ENCODE measurements at regions not wholly inside any gene's neighbourhood (a gene's known extent, or its start where the extent isn't known, plus 50 kb on each side); places are given as distances from the start of the nearest gene placed in this dataset.

DNA sequence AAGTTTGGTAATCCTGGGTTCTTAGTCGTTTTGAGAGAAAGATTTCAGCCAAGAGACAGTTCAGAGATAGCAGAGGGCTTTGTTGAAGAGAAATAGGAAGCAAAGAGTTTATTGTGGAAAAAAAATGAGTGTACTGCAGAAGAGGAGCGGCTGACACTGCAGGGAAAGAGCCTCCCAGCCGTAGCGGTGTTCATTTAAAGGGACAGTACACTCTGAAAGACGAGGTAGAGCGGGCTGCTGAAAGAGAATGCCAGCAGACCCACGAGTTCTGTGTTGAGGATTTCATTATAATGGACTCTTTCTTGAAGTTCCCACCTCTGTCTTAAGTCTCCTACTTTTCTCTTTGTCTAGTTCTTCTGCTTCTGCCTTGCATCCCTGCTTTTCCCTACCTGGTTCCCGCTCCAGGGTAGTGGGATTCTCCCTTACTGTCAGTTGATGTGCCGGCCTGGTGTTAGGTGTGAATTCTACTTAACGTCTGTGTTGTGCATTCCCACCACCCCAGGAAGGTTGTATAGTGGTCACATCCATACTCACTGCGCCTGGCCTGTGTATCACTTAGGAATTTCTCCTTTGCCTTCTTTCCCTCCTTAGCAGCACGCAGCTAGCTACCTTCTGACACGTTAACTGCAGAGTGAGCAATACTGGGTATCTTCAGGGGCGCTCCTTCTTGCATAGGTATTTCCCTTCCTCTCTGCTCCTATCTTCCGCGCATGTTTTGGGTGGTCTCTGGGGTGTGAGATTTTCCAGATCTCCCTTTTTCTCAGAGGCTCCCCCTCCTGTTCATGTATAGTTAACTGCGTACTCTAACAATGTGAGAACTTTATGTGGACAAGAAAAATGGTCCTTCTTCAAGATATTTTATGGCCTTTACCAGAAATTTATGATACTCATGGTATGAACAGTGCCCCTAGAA is 164.5 kb downstream of the PTH2R start:
- ChIA-PET POLR2A (no interaction called here), CTCF (interaction anchor here (1.1 to 1.4 kb wide), 2 partner anchors 14 to 15 kb away, joined by 3 to 4 read pairs; no protein-coding TSS in a partner anchor)
- Histone ChIP-seq H3K9ac (no peak overlapping the region), H3K9me3 (no peaks in the 10 kb centered on the region), H3K4me3 (ENCODE audit: low read depth in 2 of 2, low read length in 1 of 2) (no peak overlapping the region), H3F3A (replicated peaks; ENCODE audit: insufficient read depth) (no peaks in the 10 kb centered on the region), H3K4me2 (no peak overlapping the region), H3K79me2 (ENCODE audit: insufficient read depth) (no peaks in the 10 kb centered on the region), H3K36me3 (replicated peaks in 1 of 2; ENCODE audit: control insufficient read depth in 1 of 2, insufficient read depth in 2 of 2, low read length in 1 of 2) (no peaks in the 10 kb centered on the region), H3K4me1 (ENCODE audit: control insufficient read depth in 1 of 2, insufficient read depth in 2 of 2, low read depth in 1 of 2, low read length in 1 of 2) (no peaks in the 10 kb centered on the region), H3K27me3 (ENCODE audit: insufficient read depth) (no peaks in the 10 kb centered on the region), H4K20me1 (ENCODE audit: insufficient read depth) (no peaks in the 10 kb centered on the region), H2AFZ (ENCODE audit: low read depth) (no peak overlapping the region), H3K9me2 (no peaks in the 10 kb centered on the region), H3K27ac (ENCODE audit: low read depth in 2 of 2, low read length in 1 of 2) (no peak overlapping the region)
- DNase-seq = no peak
- TF ChIP-seq RCOR1 (IDR thresholded peaks at IDR 0.05; ENCODE audit: low read length) = no peak
- 0 out of 2 replicates have a peak, but pooled peaks have one; percentile 16 for TF ChIP-seq RAD21 (IDR thresholded peaks at IDR 0.05; ENCODE audit: low read length)
- TF ChIP-seq, protein P1, sequence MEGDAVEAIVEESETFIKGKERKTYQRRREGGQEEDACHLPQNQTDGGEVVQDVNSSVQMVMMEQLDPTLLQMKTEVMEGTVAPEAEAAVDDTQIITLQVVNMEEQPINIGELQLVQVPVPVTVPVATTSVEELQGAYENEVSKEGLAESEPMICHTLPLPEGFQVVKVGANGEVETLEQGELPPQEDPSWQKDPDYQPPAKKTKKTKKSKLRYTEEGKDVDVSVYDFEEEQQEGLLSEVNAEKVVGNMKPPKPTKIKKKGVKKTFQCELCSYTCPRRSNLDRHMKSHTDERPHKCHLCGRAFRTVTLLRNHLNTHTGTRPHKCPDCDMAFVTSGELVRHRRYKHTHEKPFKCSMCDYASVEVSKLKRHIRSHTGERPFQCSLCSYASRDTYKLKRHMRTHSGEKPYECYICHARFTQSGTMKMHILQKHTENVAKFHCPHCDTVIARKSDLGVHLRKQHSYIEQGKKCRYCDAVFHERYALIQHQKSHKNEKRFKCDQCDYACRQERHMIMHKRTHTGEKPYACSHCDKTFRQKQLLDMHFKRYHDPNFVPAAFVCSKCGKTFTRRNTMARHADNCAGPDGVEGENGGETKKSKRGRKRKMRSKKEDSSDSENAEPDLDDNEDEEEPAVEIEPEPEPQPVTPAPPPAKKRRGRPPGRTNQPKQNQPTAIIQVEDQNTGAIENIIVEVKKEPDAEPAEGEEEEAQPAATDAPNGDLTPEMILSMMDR (IDR thresholded peaks at IDR 0.05) = peak; percentile 25
- WGBS (ENCODE audit: low lambda C conversion rate) = 25% methylated on average over 17 of the region's 17 CpGs

DNA sequence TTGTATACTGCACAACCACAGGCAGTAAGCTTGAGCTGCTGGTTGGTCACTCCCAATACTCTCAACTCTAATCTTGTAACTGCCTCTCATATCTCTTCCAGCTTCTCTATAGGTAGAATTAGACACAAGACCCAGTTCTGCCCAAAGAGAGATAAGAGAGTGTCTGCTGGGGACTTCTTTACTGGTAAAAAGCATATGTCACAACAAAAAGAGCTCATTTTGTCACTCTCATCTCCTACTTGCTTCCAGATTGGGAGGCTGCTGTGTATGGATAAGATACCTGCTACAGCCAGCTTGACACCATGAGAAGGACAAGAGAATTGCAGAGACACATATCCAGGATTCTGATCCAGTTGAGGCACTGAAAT is 165.2 kb downstream of the PTH2R start:
- Histone ChIP-seq H3K79me2 (ENCODE audit: insufficient read depth) (no peaks in the 10 kb centered on the region), H2AFZ (ENCODE audit: low read depth) (no peak overlapping the region), H3F3A (replicated peaks; ENCODE audit: insufficient read depth) (no peaks in the 10 kb centered on the region), H3K27me3 (ENCODE audit: insufficient read depth) (no peaks in the 10 kb centered on the region), H3K4me3 (ENCODE audit: low read depth in 2 of 2, low read length in 1 of 2) (no peak overlapping the region), H3K4me2 (no peak overlapping the region), H3K27ac (ENCODE audit: low read depth in 2 of 2, low read length in 1 of 2) (no peak overlapping the region), H3K4me1 (ENCODE audit: control insufficient read depth in 1 of 2, insufficient read depth in 2 of 2, low read depth in 1 of 2, low read length in 1 of 2) (no peaks in the 10 kb centered on the region), H3K9ac (no peak overlapping the region), H3K9me2 (no peaks in the 10 kb centered on the region), H4K20me1 (ENCODE audit: insufficient read depth) (no peaks in the 10 kb centered on the region), H3K9me3 (no peaks in the 10 kb centered on the region), H3K36me3 (replicated peaks in 1 of 2; ENCODE audit: control insufficient read depth in 1 of 2, insufficient read depth in 2 of 2, low read length in 1 of 2) (no peaks in the 10 kb centered on the region)
- CTCF ChIA-PET = interaction anchor here (1.1 to 1.4 kb wide), 2 partner anchors 14 to 15 kb away, joined by 3 to 4 read pairs; no protein-coding TSS in a partner anchor
- POLR2A ChIA-PET = no interaction called here
- no peak for DNase-seq
- no peak for TF ChIP-seq TCF12 (IDR thresholded peaks at IDR 0.05)
- TF ChIP-seq SMC3 (IDR thresholded peaks at IDR 0.05; ENCODE audit: low read depth, low read length) = no peak
- TF ChIP-seq POLR2AphosphoS5 (IDR thresholded peaks at IDR 0.05; ENCODE audit: low read depth, low read length) = no peak
- TF ChIP-seq, protein P2, sequence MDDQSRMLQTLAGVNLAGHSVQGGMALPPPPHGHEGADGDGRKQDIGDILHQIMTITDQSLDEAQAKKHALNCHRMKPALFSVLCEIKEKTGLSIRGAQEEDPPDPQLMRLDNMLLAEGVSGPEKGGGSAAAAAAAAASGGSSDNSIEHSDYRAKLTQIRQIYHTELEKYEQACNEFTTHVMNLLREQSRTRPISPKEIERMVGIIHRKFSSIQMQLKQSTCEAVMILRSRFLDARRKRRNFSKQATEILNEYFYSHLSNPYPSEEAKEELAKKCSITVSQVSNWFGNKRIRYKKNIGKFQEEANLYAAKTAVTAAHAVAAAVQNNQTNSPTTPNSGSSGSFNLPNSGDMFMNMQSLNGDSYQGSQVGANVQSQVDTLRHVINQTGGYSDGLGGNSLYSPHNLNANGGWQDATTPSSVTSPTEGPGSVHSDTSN (IDR thresholded peaks at IDR 0.05) = no peak
- no peak for TF ChIP-seq RCOR1 (IDR thresholded peaks at IDR 0.05; ENCODE audit: low read length)
- TF ChIP-seq RFX5 (IDR thresholded peaks at IDR 0.05; ENCODE audit: low read length) = no peak
- TF ChIP-seq RAD21 (IDR thresholded peaks at IDR 0.05; ENCODE audit: low read length) = no peak
- no peak for TF ChIP-seq NFIC (IDR thresholded peaks at IDR 0.05; ENCODE audit: borderline replicate concordance)
- TF ChIP-seq, protein P3, sequence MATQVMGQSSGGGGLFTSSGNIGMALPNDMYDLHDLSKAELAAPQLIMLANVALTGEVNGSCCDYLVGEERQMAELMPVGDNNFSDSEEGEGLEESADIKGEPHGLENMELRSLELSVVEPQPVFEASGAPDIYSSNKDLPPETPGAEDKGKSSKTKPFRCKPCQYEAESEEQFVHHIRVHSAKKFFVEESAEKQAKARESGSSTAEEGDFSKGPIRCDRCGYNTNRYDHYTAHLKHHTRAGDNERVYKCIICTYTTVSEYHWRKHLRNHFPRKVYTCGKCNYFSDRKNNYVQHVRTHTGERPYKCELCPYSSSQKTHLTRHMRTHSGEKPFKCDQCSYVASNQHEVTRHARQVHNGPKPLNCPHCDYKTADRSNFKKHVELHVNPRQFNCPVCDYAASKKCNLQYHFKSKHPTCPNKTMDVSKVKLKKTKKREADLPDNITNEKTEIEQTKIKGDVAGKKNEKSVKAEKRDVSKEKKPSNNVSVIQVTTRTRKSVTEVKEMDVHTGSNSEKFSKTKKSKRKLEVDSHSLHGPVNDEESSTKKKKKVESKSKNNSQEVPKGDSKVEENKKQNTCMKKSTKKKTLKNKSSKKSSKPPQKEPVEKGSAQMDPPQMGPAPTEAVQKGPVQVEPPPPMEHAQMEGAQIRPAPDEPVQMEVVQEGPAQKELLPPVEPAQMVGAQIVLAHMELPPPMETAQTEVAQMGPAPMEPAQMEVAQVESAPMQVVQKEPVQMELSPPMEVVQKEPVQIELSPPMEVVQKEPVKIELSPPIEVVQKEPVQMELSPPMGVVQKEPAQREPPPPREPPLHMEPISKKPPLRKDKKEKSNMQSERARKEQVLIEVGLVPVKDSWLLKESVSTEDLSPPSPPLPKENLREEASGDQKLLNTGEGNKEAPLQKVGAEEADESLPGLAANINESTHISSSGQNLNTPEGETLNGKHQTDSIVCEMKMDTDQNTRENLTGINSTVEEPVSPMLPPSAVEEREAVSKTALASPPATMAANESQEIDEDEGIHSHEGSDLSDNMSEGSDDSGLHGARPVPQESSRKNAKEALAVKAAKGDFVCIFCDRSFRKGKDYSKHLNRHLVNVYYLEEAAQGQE (IDR thresholded peaks at IDR 0.05; ENCODE audit: low read depth, low read length) = no peak
- no peak for TF ChIP-seq NRF1 (IDR thresholded peaks at IDR 0.05; ENCODE audit: low read depth, low read length)

All from SK-N-SH (cell line).